CD4-positive, alpha-beta T cell (primary cell): ENCODE measurements at regions not wholly inside any gene's neighbourhood (a gene's known extent, or its start where the extent isn't known, plus 50 kb on each side); places are given as distances from the start of the nearest gene placed in this dataset.

Experiments used
- ATAC-seq: fragments of 200-7000 bp; cut with Tn5 transposase; one replicate; pipeline ENCODE4 v1.10.0; 2022; ENCODE audit warnings: mild to moderate bottlenecking; ENCODE audit not compliant: poor library complexity
- CTCF ChIA-PET: fragments of 350-600 bp; sonication (Branson Sonifier 250); formaldehyde crosslinking; loops from one replicate; lab custom pipeline; 2021; ENCODE audit warnings: antibody characterized with exemption, inconsistent platforms; lab: Charles Lee
- POLR2A ChIA-PET: fragments of 350-600 bp; sonication (Branson Sonifier 250); formaldehyde crosslinking; loops from one replicate; lab custom pipeline; 2021; ENCODE audit warnings: antibody characterized with exemption, inconsistent platforms; lab: Charles Lee
- DNase-seq, 14 experiments: peaks; one replicate each; pipeline ENCODE4 v3.0.0-alpha.2; 2013 to 2020; ENCODE audit warnings: mixed read lengths in 2 of 14
- H3K27ac ChIP-seq, 2 donors: one replicate each; pipeline versions ENCODE4 v1.5.1 to v1.7.0; 2013; ENCODE audit warnings: low read length in 2 of 2, low read depth in 1 of 2, mild to moderate bottlenecking in 1 of 2
- H3K27me3 ChIP-seq, 2 experiments: 1 replicate in 1 of 2; 2 replicates in 1 of 2; pipeline versions ENCODE4 v1.6.1 to v1.7.0; 2013; ENCODE audit warnings: low read length in 2 of 2, control low read depth in 1 of 2, mild to moderate bottlenecking in 1 of 2, moderate library complexity in 1 of 2; ENCODE audit not compliant: insufficient read depth in 2 of 2, control insufficient read depth in 1 of 2
- H3K36me3 ChIP-seq: one replicate; pipeline ENCODE4 v1.6.1; 2013; ENCODE audit warnings: low read length, control low read depth; ENCODE audit not compliant: insufficient read depth
- H3K4me1 ChIP-seq: one replicate; pipeline ENCODE4 v1.6.1; 2013; ENCODE audit warnings: low read length, control low read depth; ENCODE audit not compliant: insufficient read depth
- H3K4me3 ChIP-seq: one replicate; pipeline ENCODE4 v1.5.1; 2013; ENCODE audit warnings: mild to moderate bottlenecking, low read length, moderate library complexity
- H3K9me3 ChIP-seq, 2 experiments: 1 replicate in 1 of 2; 2 replicates in 1 of 2; pipeline versions ENCODE4 v1.6.1 to v1.7.0; 2013; ENCODE audit warnings: low read length in 2 of 2, mild to moderate bottlenecking in 2 of 2, control low read depth in 1 of 2, moderate library complexity in 1 of 2; ENCODE audit not compliant: control insufficient read depth in 1 of 2, insufficient read depth in 1 of 2
- H3K27ac Mint-ChIP-seq: one replicate; pipeline ENCODE4 v1.8.0; 2020; ENCODE audit warnings: mixed read lengths
- H3K27me3 Mint-ChIP-seq: one replicate; pipeline ENCODE4 v1.8.0; 2021; ENCODE audit warnings: mixed read lengths
- H3K36me3 Mint-ChIP-seq: one replicate; pipeline ENCODE4 v1.8.0; 2021; ENCODE audit warnings: low read depth, mixed read lengths
- H3K4me1 Mint-ChIP-seq: one replicate; pipeline ENCODE4 v1.8.0; 2021; ENCODE audit warnings: low read depth, mixed read lengths
- H3K4me3 Mint-ChIP-seq: one replicate; pipeline ENCODE4 v1.8.0; 2020; ENCODE audit warnings: mild to moderate bottlenecking, mixed read lengths
- H3K9me3 Mint-ChIP-seq: one replicate; pipeline ENCODE4 v1.8.0; 2020; ENCODE audit warnings: mixed read lengths
- intact Hi-C, 2 experiments: fragments of 100-400 bp; cut with DNase I in 1 of 2; cut with micrococcal nuclease in 1 of 2; formaldehyde crosslinking; loops; one replicate each; pipeline versions ENCODE4 v1.15.1 to v1.9.0; 2023 to 2025; cut with DNase I, micrococcal nuclease
- TF ChIP-seq, protein P1 (sequence below): fragments of 200-600 bp; IDR thresholded peaks from one replicate; pipeline ENCODE4 v1.8.0; 2022; ENCODE audit warnings: antibody characterized with exemption, mild to moderate bottlenecking

DNA sequence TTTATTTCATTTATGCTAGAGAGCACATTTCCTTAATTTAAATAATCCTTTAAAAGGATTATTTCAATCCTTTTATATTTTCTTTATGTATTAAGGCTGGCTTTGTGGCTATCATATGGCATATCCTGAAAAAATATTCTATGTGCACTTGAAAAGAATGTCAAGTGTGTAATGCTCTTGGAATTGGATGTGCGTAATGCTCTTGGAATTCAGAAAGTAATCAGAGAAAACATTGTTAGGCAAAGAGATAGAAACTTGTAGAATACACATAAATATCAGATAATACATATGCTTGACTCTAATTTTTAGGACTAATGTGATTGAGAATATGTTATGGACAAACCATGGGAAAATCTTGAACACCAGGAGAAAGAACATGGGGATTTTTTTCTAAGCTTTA lies 197.5 kb upstream of the COL3A1 start:
- H3K4me1 ChIP-seq: no peaks in the 10 kb centered on the region
- ATAC-seq (no peak), DNase-seq (no peak)
- H3K9me3 ChIP-seq: no peaks in the 10 kb centered on the region
- H3K27me3 ChIP-seq: no peaks in the 10 kb centered on the region
- H3K27me3 Mint-ChIP-seq: no peaks in the 10 kb centered on the region
- intact Hi-C loops: no loop called here
- H3K4me3 Mint-ChIP-seq: no peak overlapping the region
- no peaks in the 10 kb centered on the region for H3K9me3 Mint-ChIP-seq
- no peaks in the 10 kb centered on the region for H3K4me1 Mint-ChIP-seq
- H3K4me3 ChIP-seq: no peak overlapping the region
- no peak overlapping the region for H3K27ac Mint-ChIP-seq
- ChIA-PET POLR2A (no interaction called here), CTCF (no interaction called here)
- H3K36me3 Mint-ChIP-seq: no peaks in the 10 kb centered on the region
- no peaks in the 10 kb centered on the region for H3K36me3 ChIP-seq
- TF ChIP-seq, protein P1, sequence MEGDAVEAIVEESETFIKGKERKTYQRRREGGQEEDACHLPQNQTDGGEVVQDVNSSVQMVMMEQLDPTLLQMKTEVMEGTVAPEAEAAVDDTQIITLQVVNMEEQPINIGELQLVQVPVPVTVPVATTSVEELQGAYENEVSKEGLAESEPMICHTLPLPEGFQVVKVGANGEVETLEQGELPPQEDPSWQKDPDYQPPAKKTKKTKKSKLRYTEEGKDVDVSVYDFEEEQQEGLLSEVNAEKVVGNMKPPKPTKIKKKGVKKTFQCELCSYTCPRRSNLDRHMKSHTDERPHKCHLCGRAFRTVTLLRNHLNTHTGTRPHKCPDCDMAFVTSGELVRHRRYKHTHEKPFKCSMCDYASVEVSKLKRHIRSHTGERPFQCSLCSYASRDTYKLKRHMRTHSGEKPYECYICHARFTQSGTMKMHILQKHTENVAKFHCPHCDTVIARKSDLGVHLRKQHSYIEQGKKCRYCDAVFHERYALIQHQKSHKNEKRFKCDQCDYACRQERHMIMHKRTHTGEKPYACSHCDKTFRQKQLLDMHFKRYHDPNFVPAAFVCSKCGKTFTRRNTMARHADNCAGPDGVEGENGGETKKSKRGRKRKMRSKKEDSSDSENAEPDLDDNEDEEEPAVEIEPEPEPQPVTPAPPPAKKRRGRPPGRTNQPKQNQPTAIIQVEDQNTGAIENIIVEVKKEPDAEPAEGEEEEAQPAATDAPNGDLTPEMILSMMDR: no peak
- no peak overlapping the region for H3K27ac ChIP-seq

DNA sequence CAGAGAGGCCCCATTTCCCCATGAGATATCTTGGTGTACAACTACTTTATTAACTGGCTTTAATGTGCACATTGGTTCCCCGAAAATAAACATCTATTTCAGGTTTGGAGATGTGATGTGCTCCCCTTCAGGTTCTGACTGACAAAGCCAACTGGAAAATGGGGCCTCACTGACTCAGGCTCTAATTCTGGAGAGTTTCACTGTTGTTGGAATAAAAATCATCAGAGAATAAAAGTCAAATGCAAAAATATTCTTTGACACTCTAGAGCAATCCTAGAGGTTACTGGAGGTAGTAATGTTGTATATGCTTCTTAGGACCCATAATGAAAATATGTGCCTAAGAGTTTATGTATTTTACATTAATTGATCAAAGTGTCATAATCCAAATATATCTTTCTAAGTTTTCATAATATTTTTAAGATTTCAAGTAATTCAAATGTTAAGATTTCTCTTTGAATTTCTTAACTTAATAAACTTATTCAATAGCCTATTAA lies 189.9 kb upstream of the COL3A1 start:
- Histone ChIP-seq H3K36me3 (no peaks in the 10 kb centered on the region), H3K27ac (no peak overlapping the region), H3K27me3 (no peaks in the 10 kb centered on the region), H3K4me1 (no peaks in the 10 kb centered on the region), H3K4me3 (no peak overlapping the region), H3K9me3 (no peaks in the 10 kb centered on the region)
- H3K4me3 Mint-ChIP-seq: no peak overlapping the region
- ChIA-PET POLR2A (no interaction called here), CTCF (no interaction called here)
- H3K27me3 Mint-ChIP-seq: no peaks in the 10 kb centered on the region
- H3K36me3 Mint-ChIP-seq: no peaks in the 10 kb centered on the region
- no peaks in the 10 kb centered on the region for H3K9me3 Mint-ChIP-seq
- H3K27ac Mint-ChIP-seq: no peak overlapping the region
- intact Hi-C loops: no loop called here
- H3K4me1 Mint-ChIP-seq: no peaks in the 10 kb centered on the region
- DNase-seq: no peak
- TF ChIP-seq, protein P1: no peak
- no peak for ATAC-seq

DNA sequence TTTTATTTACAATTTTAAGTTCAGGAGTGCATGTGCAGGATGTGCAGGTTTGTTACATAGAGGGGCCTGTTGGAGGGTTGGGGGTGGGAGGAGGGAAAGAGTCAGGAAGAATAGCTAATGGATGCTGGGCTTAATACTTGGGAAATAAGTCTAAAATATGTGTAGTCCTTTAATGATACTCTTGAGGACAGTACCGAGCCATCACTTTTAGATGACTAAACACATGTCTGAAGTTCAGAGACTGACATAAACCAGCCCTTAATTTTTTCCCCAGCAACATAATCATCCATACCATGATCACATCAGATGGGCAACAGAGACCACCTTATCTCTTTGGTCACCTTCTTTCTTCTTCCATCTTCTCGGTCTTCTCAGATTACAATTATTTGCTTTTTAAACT lies 189.1 kb upstream of the COL3A1 start:
- no peaks in the 10 kb centered on the region for H3K4me1 Mint-ChIP-seq
- TF ChIP-seq, protein P1: no peak
- no peak for ATAC-seq
- no peak overlapping the region for H3K27ac Mint-ChIP-seq
- no peaks in the 10 kb centered on the region for H3K36me3 ChIP-seq
- no peak overlapping the region for H3K27ac ChIP-seq
- H3K4me3 Mint-ChIP-seq: no peak overlapping the region
- H3K4me3 ChIP-seq: no peak overlapping the region
- DNase-seq: no peak
- no peaks in the 10 kb centered on the region for H3K9me3 ChIP-seq
- H3K27me3 ChIP-seq: no peaks in the 10 kb centered on the region
- CTCF ChIA-PET: no interaction called here
- POLR2A ChIA-PET: no interaction called here
- no peaks in the 10 kb centered on the region for H3K36me3 Mint-ChIP-seq
- H3K4me1 ChIP-seq: no peaks in the 10 kb centered on the region
- H3K9me3 Mint-ChIP-seq: no peaks in the 10 kb centered on the region
- no peaks in the 10 kb centered on the region for H3K27me3 Mint-ChIP-seq
- intact Hi-C loops: no loop called here
